ENCODE measurements at regions not wholly inside any gene's neighbourhood (a gene's known extent, or its start where the extent isn't known, plus 50 kb on each side); places are given as distances from the start of the nearest gene placed in this dataset.

DNA sequence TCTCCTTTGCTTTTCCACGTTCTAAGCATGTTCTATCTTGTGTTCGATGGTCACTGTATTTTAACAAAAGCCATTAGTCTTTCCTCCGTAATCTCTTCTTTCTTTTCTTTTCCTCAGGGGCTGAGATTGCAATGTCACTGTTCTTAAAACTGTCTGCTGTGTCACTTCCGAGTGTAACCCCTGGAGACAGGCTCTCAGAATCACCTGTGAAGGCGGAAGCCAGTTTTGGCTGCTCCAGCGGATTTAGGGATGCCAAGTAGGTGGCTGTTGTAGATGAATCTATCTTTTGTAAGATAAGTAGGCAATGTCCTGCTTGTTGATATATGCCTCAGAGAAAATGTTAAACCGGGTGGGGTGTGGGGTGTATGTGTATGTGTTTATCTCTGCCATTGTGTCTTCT lies 94.7 kb upstream of the L3MBTL4 start:
- DNase-seq (ENCODE audit: low read depth, low spot score) = no peak

DNA sequence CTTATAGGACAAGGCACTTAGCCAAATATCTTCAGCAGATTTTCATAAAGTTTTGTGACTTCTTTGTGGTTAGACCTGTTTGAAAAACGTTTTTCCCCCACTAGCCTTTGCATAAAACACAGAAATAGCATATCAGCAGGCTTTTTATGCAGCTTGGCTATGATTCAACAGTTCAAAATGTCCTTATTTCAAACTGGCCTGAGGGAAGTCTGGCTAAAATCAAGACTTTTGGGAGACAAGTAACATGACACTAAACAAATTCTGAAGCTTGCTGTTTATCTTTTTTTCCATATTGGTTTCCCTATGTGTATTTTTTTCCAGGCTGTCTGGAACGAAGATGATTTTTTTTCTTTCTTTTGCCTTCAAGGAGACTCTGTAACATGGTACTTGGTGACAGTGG lies 95.1 kb upstream of the L3MBTL4 start:
- in situ Hi-C loops (cut with HindIII; ENCODE audit: low pct_unique_long_range_greater_than_20kb, low sequenced_read_pairs) = no loop called here
- DNase-seq (ENCODE audit: low read depth, low spot score) = no peak

More for the DNA sequence above, 94.7 kb upstream of the L3MBTL4 start:
- in situ Hi-C loops (cut with HindIII; ENCODE audit: low pct_unique_long_range_greater_than_20kb, low sequenced_read_pairs) = no loop called here

DNA sequence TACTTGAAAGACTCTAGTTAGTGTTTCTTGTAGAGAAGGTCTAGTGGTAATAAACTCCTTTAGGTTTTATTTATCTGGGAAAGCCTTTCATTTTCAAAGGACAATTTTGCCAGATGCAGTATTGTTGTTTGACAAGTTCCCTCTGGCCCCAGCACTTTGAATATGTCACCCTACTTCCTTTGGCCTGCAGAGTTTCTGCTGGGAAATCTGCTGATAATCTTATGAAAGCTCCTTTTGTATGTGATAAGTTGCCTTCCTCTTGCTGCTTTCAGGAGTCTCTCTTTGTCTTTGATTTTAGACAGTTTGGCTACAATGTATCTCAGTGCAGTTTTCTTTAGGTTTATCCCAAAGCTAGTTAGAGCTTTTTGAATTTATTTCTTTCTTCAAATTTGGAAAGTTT lies 106.2 kb upstream of the L3MBTL4 start:
- in situ Hi-C loops (cut with HindIII; ENCODE audit: low pct_unique_long_range_greater_than_20kb, low sequenced_read_pairs) = no loop called here
- DNase-seq (ENCODE audit: low read depth, low spot score) = peak; percentile 56

DNA sequence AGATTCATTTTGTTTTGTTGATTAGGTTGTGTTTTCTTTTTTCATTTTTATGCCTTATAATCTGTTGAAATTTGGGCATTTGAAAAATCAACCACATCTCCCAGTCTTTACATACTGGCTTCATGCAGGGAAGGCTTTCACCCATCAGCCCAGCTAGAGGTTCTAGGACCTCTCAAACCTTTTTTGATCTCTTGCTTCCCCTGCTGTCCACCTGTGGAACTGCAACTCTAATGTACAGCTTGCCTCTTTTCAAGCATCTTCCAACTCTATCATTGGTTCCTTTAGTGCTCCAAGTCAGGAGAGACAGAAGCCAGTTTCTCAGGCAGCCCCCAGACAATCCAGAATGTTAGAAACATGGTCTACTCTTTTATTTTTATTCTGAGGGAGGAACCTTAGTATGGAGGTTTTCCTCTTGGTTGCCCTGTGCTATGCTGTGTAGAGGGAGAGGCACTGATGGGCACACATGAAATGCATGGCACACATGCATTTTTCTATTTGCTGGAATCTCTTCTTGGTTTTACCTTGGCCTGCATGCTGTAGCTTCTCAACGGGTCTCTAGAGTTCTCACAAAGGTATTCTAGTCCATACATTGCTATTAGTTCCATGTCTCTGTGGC lies 107.2 kb upstream of the L3MBTL4 start:
- in situ Hi-C loops (cut with HindIII; ENCODE audit: low pct_unique_long_range_greater_than_20kb, low sequenced_read_pairs) = no loop called here

DNA sequence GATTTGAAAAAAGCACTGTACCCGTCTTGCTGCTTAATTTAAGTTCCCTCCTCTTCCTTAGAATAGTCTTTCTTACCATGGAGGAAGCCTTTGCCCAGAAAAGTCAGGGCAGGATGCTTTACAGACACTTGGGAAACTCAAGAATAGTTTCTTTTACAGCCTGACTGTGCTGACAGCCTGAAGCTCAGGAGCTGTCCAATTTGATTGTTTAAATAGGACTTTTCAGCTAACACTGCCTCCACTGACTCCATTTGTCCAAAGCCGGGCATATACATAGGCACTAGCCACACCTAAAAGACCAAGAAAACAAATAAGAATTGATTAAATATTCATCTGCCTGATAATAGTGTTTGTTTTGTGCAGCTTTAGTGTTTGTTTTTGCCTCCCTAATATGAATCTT lies 110.9 kb upstream of the L3MBTL4 start:
- no peak for DNase-seq (ENCODE audit: low read depth, low spot score)
- in situ Hi-C loops (cut with HindIII; ENCODE audit: low pct_unique_long_range_greater_than_20kb, low sequenced_read_pairs) = no loop called here

More for the DNA sequence above, 107.2 kb upstream of the L3MBTL4 start:
- DNase-seq (ENCODE audit: low read depth, low spot score) = peak; percentile 81

DNA sequence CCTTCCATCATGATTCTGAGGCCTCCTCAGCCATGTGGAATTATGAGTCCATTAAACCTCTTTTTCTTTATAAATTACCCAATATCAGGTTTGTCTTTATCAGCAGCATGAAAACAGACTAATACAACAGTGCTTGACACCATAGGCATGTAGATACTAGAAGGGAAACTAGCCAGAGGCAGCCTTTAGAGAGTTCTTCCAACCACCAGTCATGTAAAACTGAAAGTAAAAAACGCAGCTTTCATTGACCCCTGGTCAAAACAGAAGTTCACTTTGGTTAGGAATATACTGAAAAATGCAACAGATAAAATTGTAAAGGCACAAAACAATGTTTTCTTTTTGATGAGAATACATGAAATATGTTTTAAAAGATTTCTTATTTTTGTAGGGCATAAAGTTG lies 122.8 kb upstream of the L3MBTL4 start:
- no peak for DNase-seq (ENCODE audit: low read depth, low spot score)
- in situ Hi-C loops (cut with HindIII; ENCODE audit: low pct_unique_long_range_greater_than_20kb, low sequenced_read_pairs) = no loop called here

GRCh38 chr18:6541131-6541679 lies 126.5 kb upstream of the L3MBTL4 start:
- in situ Hi-C loops (cut with HindIII; ENCODE audit: low pct_unique_long_range_greater_than_20kb, low sequenced_read_pairs) = loop anchor here (10.0 kb wide), 1 partner anchor 344 kb away; no protein-coding TSS in a partner anchor
- peak; percentile 89 for DNase-seq (ENCODE audit: low read depth, low spot score)

GRCh38 chr18:6542296-6542695 lies 127.6 kb upstream of the L3MBTL4 start:
- in situ Hi-C loops (cut with HindIII; ENCODE audit: low pct_unique_long_range_greater_than_20kb, low sequenced_read_pairs) = loop anchor here (10.0 kb wide), 1 partner anchor 343 kb away; no protein-coding TSS in a partner anchor
- DNase-seq (ENCODE audit: low read depth, low spot score) = peak; percentile 82

- in situ Hi-C loops (cut with HindIII; ENCODE audit: low pct_unique_long_range_greater_than_20kb, low sequenced_read_pairs) = loop anchor here (10.0 kb wide), 1 partner anchor 341 kb away; no protein-coding TSS in a partner anchor
- peak; percentile 76 for DNase-seq (ENCODE audit: low read depth, low spot score)
These were observed 128.7 kb upstream of the L3MBTL4 start for GRCh38 chr18:6543330-6543908.

GRCh38 chr18:6546229-6546628 lies 131.5 kb upstream of the L3MBTL4 start:
- in situ Hi-C loops (cut with HindIII; ENCODE audit: low pct_unique_long_range_greater_than_20kb, low sequenced_read_pairs) = loop anchor here (10.0 kb wide), 1 partner anchor 339 kb away; no protein-coding TSS in a partner anchor
- DNase-seq (ENCODE audit: low read depth, low spot score) = peak; percentile 88

GRCh38 chr18:6547476-6547875 lies 132.8 kb upstream of the L3MBTL4 start:
- in situ Hi-C loops (cut with HindIII; ENCODE audit: low pct_unique_long_range_greater_than_20kb, low sequenced_read_pairs) = loop anchor here (10.0 kb wide), 1 partner anchor 337 kb away; no protein-coding TSS in a partner anchor
- peak; percentile 91 for DNase-seq (ENCODE audit: low read depth, low spot score)

GRCh38 chr18:6553234-6553900 lies 138.7 kb upstream of the L3MBTL4 start:
- in situ Hi-C loops (cut with HindIII; ENCODE audit: low pct_unique_long_range_greater_than_20kb, low sequenced_read_pairs) = no loop called here
- DNase-seq (ENCODE audit: low read depth, low spot score) = no peak

GRCh38 chr18:6557057-6557769 lies 142.5 kb upstream of the L3MBTL4 start:
- no peak for DNase-seq (ENCODE audit: low read depth, low spot score)
- in situ Hi-C loops (cut with HindIII; ENCODE audit: low pct_unique_long_range_greater_than_20kb, low sequenced_read_pairs) = no loop called here

DNA sequence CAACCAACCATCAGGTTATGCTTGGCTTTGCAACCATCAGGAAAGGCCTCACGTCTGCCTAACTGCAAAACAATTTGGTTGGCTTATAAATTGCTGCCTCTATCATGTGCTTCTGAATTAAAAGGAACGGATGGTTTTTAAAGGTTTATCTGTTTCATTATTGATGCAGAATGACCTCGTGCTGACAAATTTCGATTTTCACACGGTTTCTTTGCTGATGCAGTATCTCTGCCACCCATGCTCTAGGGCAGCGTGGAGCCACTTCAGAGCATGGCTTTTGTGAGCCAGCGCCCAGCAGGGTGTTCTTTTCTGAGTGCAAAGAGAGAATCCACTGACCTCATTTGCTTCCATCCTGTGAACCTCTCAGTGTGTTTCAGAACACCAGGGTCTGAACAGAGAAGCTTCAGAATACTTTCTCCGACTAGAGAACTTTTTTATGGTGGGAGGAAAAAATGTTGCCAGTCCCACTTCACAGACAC lies 143.1 kb upstream of the L3MBTL4 start:
- in situ Hi-C loops (cut with HindIII; ENCODE audit: low pct_unique_long_range_greater_than_20kb, low sequenced_read_pairs) = no loop called here
- DNase-seq (ENCODE audit: low read depth, low spot score) = no peak

GRCh38 chr18:6558446-6559156 lies 143.9 kb upstream of the L3MBTL4 start:
- no peak for DNase-seq (ENCODE audit: low read depth, low spot score)
- in situ Hi-C loops (cut with HindIII; ENCODE audit: low pct_unique_long_range_greater_than_20kb, low sequenced_read_pairs) = no loop called here

GRCh38 chr18:6559296-6559695 lies 144.6 kb upstream of the L3MBTL4 start:
- in situ Hi-C loops (cut with HindIII; ENCODE audit: low pct_unique_long_range_greater_than_20kb, low sequenced_read_pairs) = no loop called here
- no peak for DNase-seq (ENCODE audit: low read depth, low spot score)

DNA sequence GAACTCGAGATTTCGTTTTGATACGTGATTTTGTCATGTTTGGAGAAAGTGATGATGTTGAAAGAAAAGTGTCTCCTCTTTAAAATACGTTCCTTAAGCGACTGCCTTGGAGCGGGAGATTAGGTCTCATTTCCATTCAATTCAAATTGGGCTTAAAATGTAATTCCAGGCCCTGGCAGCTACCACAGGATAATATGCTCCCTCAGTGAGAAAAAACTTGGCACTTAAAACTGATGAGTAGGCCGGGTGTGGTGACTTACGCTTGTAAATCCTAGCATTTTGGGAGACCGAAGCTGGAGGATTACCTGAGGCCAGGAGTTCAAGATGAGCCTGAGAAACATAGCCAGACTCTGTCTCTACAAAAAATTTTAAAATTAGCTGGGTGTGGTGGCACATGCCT lies 146.3 kb upstream of the L3MBTL4 start:
- in situ Hi-C loops (cut with HindIII; ENCODE audit: low pct_unique_long_range_greater_than_20kb, low sequenced_read_pairs) = no loop called here
- DNase-seq (ENCODE audit: low read depth, low spot score) = no peak
